GM18511 (cell line): ENCODE measurements at regions not wholly inside any gene's neighbourhood (a gene's known extent, or its start where the extent isn't known, plus 50 kb on each side); places are given as distances from the start of the nearest gene placed in this dataset.

Experiments
- ATAC-seq: cut with Tn5 transposase; IDR thresholded peaks from one replicate; pipeline ENCODE4 v1.9.1; 2021; ENCODE audit warnings: mild to moderate bottlenecking, moderate library complexity; ENCODE audit not compliant: unreplicated experiment

DNA sequence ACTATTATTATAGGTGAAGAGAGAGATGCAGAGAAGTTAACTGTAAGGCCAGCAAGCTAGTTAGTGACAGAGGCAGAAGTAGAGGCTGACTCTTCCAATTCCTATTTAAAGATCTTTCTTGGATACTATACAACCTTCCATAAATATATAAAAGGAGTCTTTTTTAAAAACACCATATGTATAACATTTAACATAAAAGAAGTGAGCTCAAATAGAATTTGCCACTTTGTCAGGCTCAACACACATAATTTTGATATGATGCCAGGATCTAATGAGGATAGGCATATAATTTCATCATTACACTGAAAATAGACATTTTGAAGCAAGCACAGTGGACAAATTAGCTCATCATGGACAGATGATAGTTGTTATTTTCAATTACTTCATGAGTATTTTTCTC lies 64.1 kb upstream of the MPPED2 start:
- no peak for ATAC-seq
